ENCODE measurements at regions not wholly inside any gene's neighbourhood (a gene's known extent, or its start where the extent isn't known, plus 50 kb on each side); places are given as distances from the start of the nearest gene placed in this dataset.
"Not testable (repeated sequence)": the region's sequence is repeated elsewhere in the genome, so short reads cannot be mapped to it uniquely, and the experiment has no call there.

GRCh38 chr3:194945508-194945907, 259.8 kb downstream of the FAM43A start:
- Mint-ChIP-seq H3K27me3 (ENCODE audit: low read depth) (no peaks in the 10 kb centered on the region), H3K9me3 (no peaks in the 10 kb centered on the region), H3K27ac (no peak overlapping the region), H3K4me3 (no peak overlapping the region), H3K4me1 (ENCODE audit: low read depth) (no peaks in the 10 kb centered on the region), H3K36me3 (ENCODE audit: low read depth) (no peaks in the 10 kb centered on the region)

- Mint-ChIP-seq H3K4me1 (ENCODE audit: low read depth) (no peaks in the 10 kb centered on the region), H3K27ac (no peak overlapping the region), H3K36me3 (ENCODE audit: low read depth) (no peaks in the 10 kb centered on the region), H3K27me3 (ENCODE audit: low read depth) (no peaks in the 10 kb centered on the region), H3K4me3 (no peak overlapping the region), H3K9me3 (no peaks in the 10 kb centered on the region)
Measured at GRCh38 chr3:194946091-194946490, 260.4 kb downstream of the FAM43A start.

- no peaks in the 10 kb centered on the region for H3K4me1 Mint-ChIP-seq (ENCODE audit: low read depth)
- H3K9me3 Mint-ChIP-seq = no peaks in the 10 kb centered on the region
- H3K27ac Mint-ChIP-seq = no peak overlapping the region
- no peaks in the 10 kb centered on the region for H3K36me3 Mint-ChIP-seq (ENCODE audit: low read depth)
- no peak overlapping the region for H3K4me3 Mint-ChIP-seq
- H3K27me3 Mint-ChIP-seq (ENCODE audit: low read depth) = no peaks in the 10 kb centered on the region
Measured at GRCh38 chr3:194949592-194949991, 263.9 kb downstream of the FAM43A start.

- H3K9me3 Mint-ChIP-seq = no peaks in the 10 kb centered on the region
- H3K4me1 Mint-ChIP-seq (ENCODE audit: low read depth) = no peaks in the 10 kb centered on the region
- H3K27ac Mint-ChIP-seq = no peak overlapping the region
- no peaks in the 10 kb centered on the region for H3K27me3 Mint-ChIP-seq (ENCODE audit: low read depth)
- no peaks in the 10 kb centered on the region for H3K36me3 Mint-ChIP-seq (ENCODE audit: low read depth)
- no peak overlapping the region for H3K4me3 Mint-ChIP-seq
Measured at GRCh38 chr3:194950906-194951628, 265.4 kb downstream of the FAM43A start.

GRCh38 chr3:194951629-194951920, 265.9 kb downstream of the FAM43A start:
- H3K9me3 Mint-ChIP-seq; H3K4me3 Mint-ChIP-seq; H3K4me1 Mint-ChIP-seq (ENCODE audit: low read depth); H3K27ac Mint-ChIP-seq; H3K36me3 Mint-ChIP-seq (ENCODE audit: low read depth); H3K27me3 Mint-ChIP-seq (ENCODE audit: low read depth): not testable (repeated sequence)

GRCh38 chr3:194951931-194952582, 266.4 kb downstream of the FAM43A start:
- H3K27me3 Mint-ChIP-seq (ENCODE audit: low read depth) = no peaks in the 10 kb centered on the region

GRCh38 chr3:194952841-194953241, 267.2 kb downstream of the FAM43A start:
- Mint-ChIP-seq H3K4me1 (ENCODE audit: low read depth) (no peaks in the 10 kb centered on the region), H3K27ac (no peak overlapping the region), H3K27me3 (ENCODE audit: low read depth) (no peaks in the 10 kb centered on the region), H3K36me3 (ENCODE audit: low read depth) (no peaks in the 10 kb centered on the region), H3K9me3 (no peaks in the 10 kb centered on the region), H3K4me3 (no peak overlapping the region)

More at GRCh38 chr3:194951931-194952582, 266.4 kb downstream of the FAM43A start:
- H3K4me3 Mint-ChIP-seq = no peak overlapping the region
- H3K9me3 Mint-ChIP-seq = no peaks in the 10 kb centered on the region
- no peaks in the 10 kb centered on the region for H3K36me3 Mint-ChIP-seq (ENCODE audit: low read depth)
- H3K27ac Mint-ChIP-seq = no peak overlapping the region
- no peaks in the 10 kb centered on the region for H3K4me1 Mint-ChIP-seq (ENCODE audit: low read depth)

GRCh38 chr3:194953291-194953690, 267.6 kb downstream of the FAM43A start:
- H3K27ac Mint-ChIP-seq = no peak overlapping the region

GRCh38 chr3:194955546-194955945, 269.9 kb downstream of the FAM43A start:
- Mint-ChIP-seq H3K9me3 (no peaks in the 10 kb centered on the region), H3K27me3 (ENCODE audit: low read depth) (no peaks in the 10 kb centered on the region), H3K4me3 (no peak overlapping the region), H3K27ac (no peak overlapping the region), H3K4me1 (ENCODE audit: low read depth) (no peaks in the 10 kb centered on the region), H3K36me3 (ENCODE audit: low read depth) (no peaks in the 10 kb centered on the region)

More at GRCh38 chr3:194953291-194953690, 267.6 kb downstream of the FAM43A start:
- no peak overlapping the region for H3K4me3 Mint-ChIP-seq
- no peaks in the 10 kb centered on the region for H3K4me1 Mint-ChIP-seq (ENCODE audit: low read depth)
- H3K27me3 Mint-ChIP-seq (ENCODE audit: low read depth) = no peaks in the 10 kb centered on the region
- H3K9me3 Mint-ChIP-seq = no peaks in the 10 kb centered on the region
- no peaks in the 10 kb centered on the region for H3K36me3 Mint-ChIP-seq (ENCODE audit: low read depth)

GRCh38 chr3:194955979-194956696, 270.5 kb downstream of the FAM43A start:
- Mint-ChIP-seq H3K27ac (no peak overlapping the region), H3K4me3 (no peak overlapping the region)

GRCh38 chr3:194956697-194957396, 271.2 kb downstream of the FAM43A start:
- no peaks in the 10 kb centered on the region for H3K27me3 Mint-ChIP-seq (ENCODE audit: low read depth)

More at GRCh38 chr3:194955979-194956696, 270.5 kb downstream of the FAM43A start:
- H3K36me3 Mint-ChIP-seq (ENCODE audit: low read depth) = no peaks in the 10 kb centered on the region
- H3K27me3 Mint-ChIP-seq (ENCODE audit: low read depth) = no peaks in the 10 kb centered on the region
- H3K9me3 Mint-ChIP-seq = no peaks in the 10 kb centered on the region
- H3K4me1 Mint-ChIP-seq (ENCODE audit: low read depth) = no peaks in the 10 kb centered on the region

GRCh38 chr3:194957743-194958240, 272.1 kb downstream of the FAM43A start:
- no peak overlapping the region for H3K27ac Mint-ChIP-seq
- H3K27me3 Mint-ChIP-seq (ENCODE audit: low read depth) = no peaks in the 10 kb centered on the region
- H3K4me3 Mint-ChIP-seq = no peak overlapping the region
- H3K36me3 Mint-ChIP-seq (ENCODE audit: low read depth) = no peaks in the 10 kb centered on the region
- H3K4me1 Mint-ChIP-seq (ENCODE audit: low read depth) = no peaks in the 10 kb centered on the region
- H3K9me3 Mint-ChIP-seq = no peaks in the 10 kb centered on the region

More at GRCh38 chr3:194956697-194957396, 271.2 kb downstream of the FAM43A start:
- Mint-ChIP-seq H3K4me3 (no peak overlapping the region), H3K36me3 (ENCODE audit: low read depth) (no peaks in the 10 kb centered on the region), H3K27ac (no peak overlapping the region), H3K9me3 (no peaks in the 10 kb centered on the region), H3K4me1 (ENCODE audit: low read depth) (no peaks in the 10 kb centered on the region)

- no peaks in the 10 kb centered on the region for H3K27me3 Mint-ChIP-seq (ENCODE audit: low read depth)
- H3K36me3 Mint-ChIP-seq (ENCODE audit: low read depth) = no peaks in the 10 kb centered on the region
- no peaks in the 10 kb centered on the region for H3K4me1 Mint-ChIP-seq (ENCODE audit: low read depth)
Measured at GRCh38 chr3:194959217-194959616, 273.5 kb downstream of the FAM43A start.

GRCh38 chr3:194959666-194960065, 274.0 kb downstream of the FAM43A start:
- H3K4me3 Mint-ChIP-seq; H3K36me3 Mint-ChIP-seq (ENCODE audit: low read depth); H3K4me1 Mint-ChIP-seq (ENCODE audit: low read depth); H3K27ac Mint-ChIP-seq; H3K9me3 Mint-ChIP-seq; H3K27me3 Mint-ChIP-seq (ENCODE audit: low read depth): not testable (repeated sequence)

More at GRCh38 chr3:194959217-194959616, 273.5 kb downstream of the FAM43A start:
- no peak overlapping the region for H3K4me3 Mint-ChIP-seq
- no peaks in the 10 kb centered on the region for H3K9me3 Mint-ChIP-seq
- no peak overlapping the region for H3K27ac Mint-ChIP-seq

Data from T-helper 1 cell treated with Interleukin-12 subunit alpha and Interleukin-12 subunit beta and Interleukin-4 antibody, amounts not matched to agents 30 μg/mL and 1 μg/mL, for 36 hours (primary cell).